ENCODE measurements at regions not wholly inside any gene's neighbourhood (a gene's known extent, or its start where the extent isn't known, plus 50 kb on each side); places are given as distances from the start of the nearest gene placed in this dataset.

GRCh38 chr16:9393591-9393990 is 302.1 kb downstream of the HAPSTR1 start:
- no peak for FAIRE-seq
- DNase-seq (ENCODE audit: insufficient read length) = no peak

DNA sequence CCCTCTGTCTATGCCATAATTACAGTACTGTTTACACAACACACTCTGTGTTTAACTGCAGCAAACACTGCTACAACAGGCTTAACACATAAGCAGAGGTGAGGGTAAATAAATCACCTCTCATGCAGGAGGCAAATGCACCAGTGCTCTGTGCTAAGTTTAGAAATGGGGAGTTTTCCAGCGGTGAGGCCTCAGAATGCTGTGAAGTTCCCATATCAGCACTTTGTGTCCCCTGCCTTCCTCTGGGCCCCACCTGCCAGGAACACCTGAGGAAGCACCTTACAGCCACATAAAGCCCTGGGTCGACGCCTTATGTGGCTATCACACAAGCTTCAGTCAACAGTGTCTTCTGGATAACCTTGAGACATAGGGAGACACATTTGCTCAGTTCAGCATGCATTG is 304.5 kb downstream of the HAPSTR1 start:
- DNase-seq (ENCODE audit: insufficient read length) (no peak), FAIRE-seq (no peak)
- TF ChIP-seq TAF1 (IDR thresholded peaks at IDR 0.05; ENCODE audit: borderline replicate concordance, low read depth, low read length) (no peak), POLR2AphosphoS5 (IDR thresholded peaks at IDR 0.05; ENCODE audit: low read depth, low read length) (no peak), POLR2A (IDR thresholded peaks at IDR 0.05; ENCODE audit: low read depth, low read length) (no peak)

More at GRCh38 chr16:9393591-9393990, 302.1 kb downstream of the HAPSTR1 start:
- TF ChIP-seq POLR2A (IDR thresholded peaks at IDR 0.05; ENCODE audit: low read depth, low read length) (no peak), POLR2AphosphoS5 (IDR thresholded peaks at IDR 0.05; ENCODE audit: low read depth, low read length) (no peak), TAF1 (IDR thresholded peaks at IDR 0.05; ENCODE audit: borderline replicate concordance, low read depth, low read length) (no peak)

GRCh38 chr16:9399573-9399972 is 308.1 kb downstream of the HAPSTR1 start:
- TF ChIP-seq POLR2AphosphoS5 (IDR thresholded peaks at IDR 0.05; ENCODE audit: low read depth, low read length) (no peak), TAF1 (IDR thresholded peaks at IDR 0.05; ENCODE audit: borderline replicate concordance, low read depth, low read length) (no peak), POLR2A (IDR thresholded peaks at IDR 0.05; ENCODE audit: low read depth, low read length) (no peak)
- FAIRE-seq = no peak
- no peak for DNase-seq (ENCODE audit: insufficient read length)

GRCh38 chr16:9401173-9401572 is 309.7 kb downstream of the HAPSTR1 start:
- DNase-seq (ENCODE audit: insufficient read length) (no peak), FAIRE-seq (no peak)
- TF ChIP-seq TAF1 (IDR thresholded peaks at IDR 0.05; ENCODE audit: borderline replicate concordance, low read depth, low read length) (no peak), POLR2AphosphoS5 (IDR thresholded peaks at IDR 0.05; ENCODE audit: low read depth, low read length) (no peak), POLR2A (IDR thresholded peaks at IDR 0.05; ENCODE audit: low read depth, low read length) (no peak)

DNA sequence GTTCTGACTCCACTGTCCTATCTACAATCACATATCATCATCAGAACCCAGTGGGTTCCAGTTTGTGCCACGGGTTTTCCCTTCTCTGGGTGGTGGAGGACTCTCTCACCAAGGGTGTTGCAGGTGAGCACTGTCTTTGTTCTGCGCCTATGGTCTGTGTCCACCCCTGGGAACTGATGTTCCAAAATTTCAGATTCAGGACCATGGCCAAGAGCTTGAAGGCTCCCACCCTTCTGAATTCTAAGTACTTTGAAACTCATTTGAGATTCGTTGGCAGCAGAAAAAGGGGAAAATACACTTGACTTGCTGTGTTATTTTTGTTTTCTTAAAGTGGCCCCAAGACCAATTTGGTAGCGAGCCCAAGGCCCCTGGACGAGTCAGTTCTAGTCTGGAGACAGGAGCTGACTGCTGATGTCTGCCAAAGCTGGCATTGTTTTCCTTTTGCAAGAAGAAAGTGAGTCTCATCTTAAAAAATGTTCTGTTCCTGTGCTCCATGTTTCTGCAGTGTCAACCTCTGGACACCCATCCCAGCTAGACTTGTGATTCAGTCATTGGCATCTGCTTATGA is 310.9 kb downstream of the HAPSTR1 start:
- no peak for DNase-seq (ENCODE audit: insufficient read length)
- TF ChIP-seq TAF1 (IDR thresholded peaks at IDR 0.05; ENCODE audit: borderline replicate concordance, low read depth, low read length) = no peak
- TF ChIP-seq POLR2AphosphoS5 (IDR thresholded peaks at IDR 0.05; ENCODE audit: low read depth, low read length) = no peak
- TF ChIP-seq POLR2A (IDR thresholded peaks at IDR 0.05; ENCODE audit: low read depth, low read length) = no peak
- FAIRE-seq = no peak

DNA sequence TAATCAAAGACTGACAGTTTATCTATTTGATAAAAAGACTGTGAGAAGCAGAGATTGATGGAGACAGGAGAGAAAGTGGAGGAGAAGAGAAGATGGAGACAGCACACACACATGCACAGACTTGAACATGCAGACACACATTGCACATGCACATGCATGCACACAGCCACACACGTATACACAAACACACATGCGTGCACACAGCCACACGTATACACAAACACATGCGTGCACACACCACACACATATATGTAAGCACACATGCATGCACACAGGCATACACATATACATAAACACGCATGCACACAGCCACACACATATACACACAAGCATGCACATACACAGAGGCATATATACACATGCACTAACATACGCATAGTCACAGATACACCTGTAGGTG is 313.4 kb downstream of the HAPSTR1 start:
- DNase-seq (ENCODE audit: insufficient read length) (no peak), FAIRE-seq (no peak)
- TF ChIP-seq TAF1 (IDR thresholded peaks at IDR 0.05; ENCODE audit: borderline replicate concordance, low read depth, low read length) (no peak), POLR2AphosphoS5 (IDR thresholded peaks at IDR 0.05; ENCODE audit: low read depth, low read length) (no peak), POLR2A (IDR thresholded peaks at IDR 0.05; ENCODE audit: low read depth, low read length) (no peak)

DNA sequence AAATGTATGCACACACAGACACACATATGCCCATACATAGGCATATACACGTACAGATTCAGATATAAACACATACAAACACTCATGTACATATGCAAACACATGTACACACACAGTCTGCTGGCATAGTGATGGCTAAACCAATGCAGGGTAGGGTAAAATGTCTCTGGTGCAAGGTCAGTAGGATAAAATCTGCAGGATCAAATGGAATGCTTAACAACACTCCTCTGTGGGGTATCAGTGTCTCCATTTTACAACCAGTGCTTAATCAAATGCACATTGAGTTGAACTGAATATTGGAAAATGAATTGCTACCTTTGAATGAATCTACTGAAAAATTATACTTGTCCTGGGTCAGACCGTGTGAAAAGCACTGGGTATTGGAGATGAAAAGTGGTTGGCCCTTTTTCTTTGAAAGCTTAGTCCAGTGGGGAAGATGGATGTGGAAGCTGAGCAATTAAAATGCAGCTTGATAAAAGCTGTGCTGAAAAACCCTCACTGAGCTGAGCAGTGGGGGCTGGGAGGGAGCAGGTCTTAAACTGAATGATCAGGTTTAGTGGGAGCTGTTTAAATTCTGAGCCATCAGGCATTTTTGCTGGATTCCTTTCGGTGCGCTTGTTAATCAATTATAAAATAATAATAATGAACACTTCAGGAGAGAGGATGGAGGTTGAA is 314.7 kb downstream of the HAPSTR1 start:
- no peak for DNase-seq (ENCODE audit: insufficient read length)
- FAIRE-seq = no peak
- TF ChIP-seq POLR2AphosphoS5 (IDR thresholded peaks at IDR 0.05; ENCODE audit: low read depth, low read length) (no peak), POLR2A (IDR thresholded peaks at IDR 0.05; ENCODE audit: low read depth, low read length) (no peak), TAF1 (IDR thresholded peaks at IDR 0.05; ENCODE audit: borderline replicate concordance, low read depth, low read length) (no peak)

- FAIRE-seq (no peak), DNase-seq (ENCODE audit: insufficient read length) (no peak)
- TF ChIP-seq POLR2A (IDR thresholded peaks at IDR 0.05; ENCODE audit: low read depth, low read length) (no peak), POLR2AphosphoS5 (IDR thresholded peaks at IDR 0.05; ENCODE audit: low read depth, low read length) (no peak), TAF1 (IDR thresholded peaks at IDR 0.05; ENCODE audit: borderline replicate concordance, low read depth, low read length) (no peak)
These were observed 315.8 kb downstream of the HAPSTR1 start for GRCh38 chr16:9407206-9407758.

GRCh38 chr16:9408297-9408878 is 316.9 kb downstream of the HAPSTR1 start:
- FAIRE-seq = no peak
- no peak for DNase-seq (ENCODE audit: insufficient read length)

DNA sequence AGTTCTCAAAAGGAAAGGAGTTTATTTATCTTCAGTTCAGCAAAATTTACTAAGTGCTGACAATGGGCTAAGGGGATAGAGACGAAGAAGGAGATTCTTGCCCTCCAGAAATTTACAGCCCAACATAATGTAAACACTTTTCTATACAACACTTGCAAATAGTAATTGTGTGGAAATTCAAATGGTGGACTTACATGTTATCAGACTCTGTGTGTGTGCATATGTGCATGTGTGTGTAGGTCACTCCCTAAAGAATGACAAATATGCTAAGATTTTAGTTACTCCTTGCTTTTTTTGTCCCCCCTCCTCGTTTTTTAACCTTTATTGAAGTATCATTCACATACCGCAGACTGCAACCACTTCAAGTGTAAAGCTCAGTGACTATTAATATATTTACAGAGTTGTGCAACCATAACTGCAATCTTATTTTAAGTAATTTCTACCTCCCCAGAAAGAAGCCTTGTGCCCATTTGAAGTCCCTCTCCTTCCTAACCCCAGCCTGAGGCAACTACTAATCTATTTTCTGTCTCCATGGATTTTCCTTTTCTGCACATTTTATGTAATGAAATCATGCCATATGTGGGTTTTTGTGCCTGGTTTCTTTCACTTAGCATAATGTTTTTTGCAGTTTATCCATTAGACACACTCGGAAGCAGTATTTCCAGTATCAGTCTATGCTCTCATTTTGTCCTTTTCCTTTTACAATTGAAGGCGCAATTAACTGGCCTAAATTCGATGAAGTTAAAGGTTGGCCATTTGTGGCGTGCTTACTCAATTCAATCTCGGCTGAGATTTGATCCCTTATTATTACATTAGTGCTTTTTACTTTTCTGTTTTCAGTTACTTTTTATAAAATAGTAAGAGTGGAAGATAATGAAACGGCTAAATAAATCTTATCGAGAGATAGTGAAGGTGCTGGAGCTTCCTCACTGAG is 318.4 kb downstream of the HAPSTR1 start:
- FAIRE-seq (no peak), DNase-seq (ENCODE audit: insufficient read length) (no peak)
- TF ChIP-seq POLR2A (IDR thresholded peaks at IDR 0.05; ENCODE audit: low read depth, low read length) = no peak
- no peak for TF ChIP-seq TAF1 (IDR thresholded peaks at IDR 0.05; ENCODE audit: borderline replicate concordance, low read depth, low read length)
- TF ChIP-seq POLR2AphosphoS5 (IDR thresholded peaks at IDR 0.05; ENCODE audit: low read depth, low read length) = no peak

More at GRCh38 chr16:9408297-9408878, 316.9 kb downstream of the HAPSTR1 start:
- TF ChIP-seq POLR2AphosphoS5 (IDR thresholded peaks at IDR 0.05; ENCODE audit: low read depth, low read length) = no peak
- TF ChIP-seq POLR2A (IDR thresholded peaks at IDR 0.05; ENCODE audit: low read depth, low read length) = no peak
- TF ChIP-seq TAF1 (IDR thresholded peaks at IDR 0.05; ENCODE audit: borderline replicate concordance, low read depth, low read length) = no peak

DNA sequence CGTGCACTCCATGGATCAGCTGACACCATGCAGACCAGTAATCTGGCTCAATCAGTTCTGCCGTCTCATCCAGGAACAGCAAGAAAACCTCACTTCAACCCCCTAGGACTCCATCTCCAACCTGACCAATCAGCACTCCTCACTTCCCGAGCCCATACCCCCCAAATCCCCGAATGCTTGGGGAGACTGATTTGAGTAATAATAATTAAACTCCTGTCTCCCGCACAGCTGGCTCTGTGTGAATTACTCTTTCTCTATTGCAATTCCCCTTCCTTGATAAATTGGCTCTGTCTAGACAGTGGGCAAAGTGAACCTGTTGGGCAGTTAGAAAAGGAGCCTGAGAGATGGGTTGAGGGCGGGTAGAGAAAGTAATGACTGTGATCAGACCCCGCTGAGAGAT is 320.0 kb downstream of the HAPSTR1 start:
- FAIRE-seq (no peak), DNase-seq (ENCODE audit: insufficient read length) (no peak)
- TF ChIP-seq POLR2A (IDR thresholded peaks at IDR 0.05; ENCODE audit: low read depth, low read length) (no peak), TAF1 (IDR thresholded peaks at IDR 0.05; ENCODE audit: borderline replicate concordance, low read depth, low read length) (no peak), POLR2AphosphoS5 (IDR thresholded peaks at IDR 0.05; ENCODE audit: low read depth, low read length) (no peak)

Measured in GM12892 (cell line).